ENCODE measurements at regions not wholly inside any gene's neighbourhood (a gene's known extent, or its start where the extent isn't known, plus 50 kb on each side); places are given as distances from the start of the nearest gene placed in this dataset.

DNA sequence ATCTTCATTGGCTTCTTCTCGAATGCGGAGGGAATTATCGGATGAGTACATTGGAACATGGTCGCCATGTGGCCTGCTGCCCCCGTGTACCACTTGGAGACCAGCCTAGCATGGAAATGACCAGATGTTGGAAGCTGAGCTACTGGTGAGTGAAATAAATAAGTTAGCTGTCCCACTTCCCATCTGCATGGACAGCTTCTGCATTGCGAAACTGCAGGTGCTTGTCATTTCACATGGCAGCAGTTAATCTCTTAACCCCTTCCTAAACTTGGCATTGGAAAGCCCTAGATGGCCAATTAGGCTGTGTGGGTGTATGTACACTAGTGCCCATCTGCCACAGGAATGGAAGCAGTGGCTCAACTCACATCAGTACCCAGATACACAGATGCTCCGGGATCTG, 246.6 kb upstream of the IL12B start:
- TF ChIP-seq, protein P1, sequence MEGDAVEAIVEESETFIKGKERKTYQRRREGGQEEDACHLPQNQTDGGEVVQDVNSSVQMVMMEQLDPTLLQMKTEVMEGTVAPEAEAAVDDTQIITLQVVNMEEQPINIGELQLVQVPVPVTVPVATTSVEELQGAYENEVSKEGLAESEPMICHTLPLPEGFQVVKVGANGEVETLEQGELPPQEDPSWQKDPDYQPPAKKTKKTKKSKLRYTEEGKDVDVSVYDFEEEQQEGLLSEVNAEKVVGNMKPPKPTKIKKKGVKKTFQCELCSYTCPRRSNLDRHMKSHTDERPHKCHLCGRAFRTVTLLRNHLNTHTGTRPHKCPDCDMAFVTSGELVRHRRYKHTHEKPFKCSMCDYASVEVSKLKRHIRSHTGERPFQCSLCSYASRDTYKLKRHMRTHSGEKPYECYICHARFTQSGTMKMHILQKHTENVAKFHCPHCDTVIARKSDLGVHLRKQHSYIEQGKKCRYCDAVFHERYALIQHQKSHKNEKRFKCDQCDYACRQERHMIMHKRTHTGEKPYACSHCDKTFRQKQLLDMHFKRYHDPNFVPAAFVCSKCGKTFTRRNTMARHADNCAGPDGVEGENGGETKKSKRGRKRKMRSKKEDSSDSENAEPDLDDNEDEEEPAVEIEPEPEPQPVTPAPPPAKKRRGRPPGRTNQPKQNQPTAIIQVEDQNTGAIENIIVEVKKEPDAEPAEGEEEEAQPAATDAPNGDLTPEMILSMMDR (IDR thresholded peaks at IDR 0.05; ENCODE audit: insufficient read depth, low read depth, low read length), result no peak
- TF ChIP-seq EZH2 (IDR thresholded peaks at IDR 0.05; ENCODE audit: insufficient read depth, low read length), result no peak
